ENCODE measurements at regions not wholly inside any gene's neighbourhood (a gene's known extent, or its start where the extent isn't known, plus 50 kb on each side); places are given as distances from the start of the nearest gene placed in this dataset.

DNA sequence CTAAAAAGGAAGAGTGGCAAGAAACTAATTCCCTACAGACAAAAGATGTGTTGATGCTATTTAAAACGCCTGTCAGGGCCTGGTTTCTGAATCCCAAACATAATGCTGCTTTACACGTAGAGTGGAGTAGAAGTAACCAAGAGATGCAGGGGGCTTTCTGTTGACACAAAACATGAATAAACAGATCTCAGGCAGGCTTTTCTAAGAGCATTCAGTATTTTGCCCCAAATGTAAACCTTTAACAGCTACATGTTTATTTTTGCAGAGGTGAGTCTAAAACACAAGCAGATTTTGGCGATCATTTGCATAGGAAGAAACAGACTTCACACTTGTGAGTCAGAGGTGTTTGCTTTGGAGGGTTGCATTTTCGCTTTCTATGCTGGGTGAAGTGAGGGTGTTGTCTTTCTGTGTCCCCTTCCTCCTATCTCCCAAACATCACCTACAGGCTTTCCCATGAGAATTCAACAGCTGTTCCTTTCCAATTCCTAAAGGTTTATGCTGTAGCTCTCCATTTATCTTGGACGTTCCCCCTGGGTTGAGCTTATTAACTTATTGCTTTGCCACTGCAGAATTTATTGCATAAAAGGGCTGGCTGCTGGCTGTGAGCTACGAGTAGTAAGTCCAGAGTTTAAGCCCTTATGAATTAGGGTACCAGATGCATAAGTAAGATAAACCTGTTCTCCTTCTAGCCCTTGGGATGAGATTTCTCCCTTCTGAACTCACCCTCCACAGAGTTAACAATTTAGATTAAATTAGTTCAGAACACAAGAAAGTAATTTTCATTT, 156.7 kb downstream of the DIPK2A start:
- no peak for TF ChIP-seq CTCF (IDR thresholded peaks at IDR 0.05; ENCODE audit: unreplicated experiment)
- ChIA-PET CTCF (no interaction called here), POLR2A (no interaction called here)
- BruUV-seq (replicated peaks): no TSS peak
- Mint-ChIP-seq H3K27ac (ENCODE audit: low read depth, unreplicated experiment) (no peak overlapping the region), H3K9me3 (ENCODE audit: unreplicated experiment) (no peaks in the 10 kb centered on the region), H3K36me3 (ENCODE audit: insufficient read depth, unreplicated experiment) (no peaks in the 10 kb centered on the region), H3K4me1 (ENCODE audit: insufficient read depth, unreplicated experiment) (no peaks in the 10 kb centered on the region), H3K27me3 (ENCODE audit: insufficient read depth, unreplicated experiment) (no peaks in the 10 kb centered on the region), H3K4me3 (ENCODE audit: unreplicated experiment) (no peak overlapping the region)
- DNase-seq (ENCODE audit: unreplicated experiment): peak; percentile 9
- intact Hi-C loops (cut with micrococcal nuclease): no loop called here

DNA sequence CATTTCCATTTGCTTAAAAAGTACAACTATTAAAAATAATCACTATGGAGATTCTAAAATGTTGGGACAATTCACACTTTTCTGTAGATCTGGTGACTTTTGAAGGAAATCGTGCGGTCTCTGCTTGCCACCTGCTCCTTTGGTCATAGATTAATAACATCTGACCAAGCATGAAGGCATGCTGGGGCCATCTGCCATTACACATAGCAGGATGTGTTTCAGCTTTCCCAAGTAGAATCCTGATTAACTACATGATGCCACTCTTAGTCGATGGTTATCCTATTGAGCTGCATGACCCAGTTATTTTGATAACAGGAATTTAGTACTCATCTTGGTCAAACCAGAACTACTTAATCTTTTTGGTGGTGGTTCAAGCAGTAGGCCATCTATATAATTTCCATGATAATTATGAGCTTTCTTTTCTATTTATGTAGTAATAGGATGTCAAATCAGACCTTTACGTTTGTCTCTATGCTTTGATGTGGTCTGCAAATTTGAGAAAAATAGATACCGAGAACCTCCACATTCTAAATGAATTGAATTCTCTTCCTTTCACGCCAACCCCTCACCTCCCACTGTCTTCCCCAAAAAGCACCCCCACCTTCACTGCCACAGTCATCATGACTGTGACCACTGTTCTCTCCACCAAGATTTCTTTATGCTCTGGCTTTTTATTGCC, 158.1 kb downstream of the DIPK2A start:
- no peak for DNase-seq (ENCODE audit: unreplicated experiment)
- H3K27me3 Mint-ChIP-seq (ENCODE audit: insufficient read depth, unreplicated experiment): no peaks in the 10 kb centered on the region
- H3K36me3 Mint-ChIP-seq (ENCODE audit: insufficient read depth, unreplicated experiment): no peaks in the 10 kb centered on the region
- intact Hi-C loops (cut with micrococcal nuclease): no loop called here
- TF ChIP-seq CTCF (IDR thresholded peaks at IDR 0.05; ENCODE audit: unreplicated experiment): no peak
- no peaks in the 10 kb centered on the region for H3K4me1 Mint-ChIP-seq (ENCODE audit: insufficient read depth, unreplicated experiment)
- H3K9me3 Mint-ChIP-seq (ENCODE audit: unreplicated experiment): no peaks in the 10 kb centered on the region
- CTCF ChIA-PET: interaction anchor here (0.6 kb wide), 1 partner anchor 19 kb away, joined by 3 read pairs; no protein-coding TSS in a partner anchor
- H3K27ac Mint-ChIP-seq (ENCODE audit: low read depth, unreplicated experiment): no peak overlapping the region
- POLR2A ChIA-PET: no interaction called here
- no peak overlapping the region for H3K4me3 Mint-ChIP-seq (ENCODE audit: unreplicated experiment)
- BruUV-seq (replicated peaks): no TSS peak

DNA sequence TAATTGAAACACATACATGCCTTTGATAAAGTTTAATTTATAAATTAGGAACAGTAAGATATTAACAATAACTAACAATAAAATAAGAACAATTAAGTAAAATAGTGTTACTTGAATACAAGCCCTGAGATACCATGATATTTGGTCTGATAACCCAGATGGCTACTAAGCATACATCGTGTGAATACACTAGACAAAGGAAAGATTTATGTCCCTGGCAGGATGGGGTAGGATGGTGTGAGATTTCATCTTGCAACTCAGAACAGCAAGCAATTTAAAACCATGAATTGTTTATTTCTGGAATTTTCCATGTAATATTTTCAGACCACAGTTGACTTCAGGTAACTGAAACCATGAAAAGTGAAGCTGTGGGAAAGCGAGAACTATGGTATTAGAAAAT, 169.5 kb downstream of the DIPK2A start:
- BruUV-seq (replicated peaks): no TSS peak
- no peaks in the 10 kb centered on the region for H3K36me3 Mint-ChIP-seq (ENCODE audit: insufficient read depth, unreplicated experiment)
- H3K9me3 Mint-ChIP-seq (ENCODE audit: unreplicated experiment): peaks cover 9% of the 10 kb centered on the region
- no peak for TF ChIP-seq CTCF (IDR thresholded peaks at IDR 0.05; ENCODE audit: unreplicated experiment)
- no peak overlapping the region for H3K4me3 Mint-ChIP-seq (ENCODE audit: unreplicated experiment)
- DNase-seq (ENCODE audit: unreplicated experiment): no peak
- H3K27me3 Mint-ChIP-seq (ENCODE audit: insufficient read depth, unreplicated experiment): no peaks in the 10 kb centered on the region
- intact Hi-C loops (cut with micrococcal nuclease): no loop called here
- no peak overlapping the region for H3K27ac Mint-ChIP-seq (ENCODE audit: low read depth, unreplicated experiment)
- ChIA-PET POLR2A (no interaction called here), CTCF (interaction anchor here (0.5 to 0.6 kb wide), 3 partner anchors 128 to 1420 kb away, joined by 3 to 4 read pairs (median 4); no protein-coding TSS in a partner anchor)
- no peaks in the 10 kb centered on the region for H3K4me1 Mint-ChIP-seq (ENCODE audit: insufficient read depth, unreplicated experiment)

- CTCF ChIA-PET: interaction anchor here (0.6 kb wide), 1 partner anchor 128 kb away, joined by 4 read pairs; no protein-coding TSS in a partner anchor
- Mint-ChIP-seq H3K4me3 (ENCODE audit: unreplicated experiment) (no peak overlapping the region), H3K9me3 (ENCODE audit: unreplicated experiment) (peaks cover 9% of the 10 kb centered on the region), H3K36me3 (ENCODE audit: insufficient read depth, unreplicated experiment) (no peaks in the 10 kb centered on the region), H3K4me1 (ENCODE audit: insufficient read depth, unreplicated experiment) (no peaks in the 10 kb centered on the region), H3K27me3 (ENCODE audit: insufficient read depth, unreplicated experiment) (no peaks in the 10 kb centered on the region), H3K27ac (ENCODE audit: low read depth, unreplicated experiment) (no peak overlapping the region)
- intact Hi-C loops (cut with micrococcal nuclease): no loop called here
- POLR2A ChIA-PET: no interaction called here
- no TSS peak for BruUV-seq (replicated peaks)
- no peak for TF ChIP-seq CTCF (IDR thresholded peaks at IDR 0.05; ENCODE audit: unreplicated experiment)
- no peak for DNase-seq (ENCODE audit: unreplicated experiment)
These were observed 169.9 kb downstream of the DIPK2A start for GRCh38 chr3:144141496-144141895.
